Endothelial cell of umbilical vein (primary cell): ENCODE measurements at regions not wholly inside any gene's neighbourhood (a gene's known extent, or its start where the extent isn't known, plus 50 kb on each side); places are given as distances from the start of the nearest gene placed in this dataset.

Source experiments
- BruUV-seq: library from RNA; stranded (reverse); fragments of 400-500 nt; replicated peaks from 2 replicates; lab custom pipeline; 2021; lab: Mats Ljungman, UMichigan
- CTCF ChIA-PET: fragments of 300-600, 350-600 bp; sonication (Branson Sonifier 250); formaldehyde crosslinking; loops from one replicate; lab custom pipeline; 2021; ENCODE audit warnings: antibody characterized with exemption, inconsistent platforms; lab: Charles Lee
- POLR2A ChIA-PET: fragments of 300-600, 350-600 bp; sonication (Branson Sonifier 250); formaldehyde crosslinking; loops from one replicate; lab custom pipeline; 2021; ENCODE audit warnings: antibody characterized with exemption, inconsistent platforms; lab: Charles Lee
- DNase-seq: peaks from one replicate; pipeline ENCODE4 v3.0.0-alpha.2; 2011; ENCODE audit warnings: low read depth, low spot score
- FAIRE-seq: peaks from 2 replicates; lab custom pipeline; 2011; peaks lifted over from hg19 to GRCh38; lab: Jason Lieb, UNC
- H2AFZ ChIP-seq: 2 replicates; pipeline ENCODE4 v1.6.0; 2012; ENCODE audit warnings: low read depth, low read length, control low read depth, inconsistent platforms
- H3K27ac ChIP-seq: 2 replicates; pipeline ENCODE4 v1.5.1; 2011; ENCODE audit warnings: low read depth, mild to moderate bottlenecking, control low read depth, low read length, moderate library complexity; ENCODE audit not compliant: insufficient read depth
- H3K27me3 ChIP-seq, 2 experiments: 2 replicates each; pipeline versions ENCODE4 v1.6.0 to v1.6.1; 2011; ENCODE audit warnings: low read length in 2 of 2, mixed read lengths in 1 of 2; ENCODE audit not compliant: control insufficient read depth in 2 of 2, insufficient read depth in 2 of 2
- H3K36me3 ChIP-seq, 2 experiments: 2 replicates in 1 of 2; 3 replicates in 1 of 2; pipeline ENCODE4 v1.5.1; 2011; ENCODE audit warnings: low read length in 2 of 2, mild to moderate bottlenecking in 1 of 2, moderate library complexity in 1 of 2; ENCODE audit not compliant: control insufficient read depth in 2 of 2, insufficient read depth in 2 of 2; ENCODE audit errors: extremely low read depth in 1 of 2
- H3K4me1 ChIP-seq: 3 replicates; pipeline ENCODE4 v1.5.1; 2011; ENCODE audit warnings: mild to moderate bottlenecking, low read length; ENCODE audit not compliant: control insufficient read depth, insufficient read depth; ENCODE audit errors: extremely low read depth
- H3K4me2 ChIP-seq: 2 replicates; pipeline ENCODE4 v1.6.1; 2011; ENCODE audit warnings: low read length, control low read depth, mixed read lengths; ENCODE audit not compliant: insufficient read depth
- H3K4me3 ChIP-seq, 3 experiments: fragments of 200-600 bp in 1 of 3; sonication (generic), shearing (Covaris generic) in 1 of 3; replicated peaks in 1 of 3; 2 replicates each; pipeline ENCODE4 v1.5.1; 2011 to 2016; ENCODE audit warnings: control low read depth in 3 of 3, low read length in 3 of 3, mild to moderate bottlenecking in 2 of 3, inconsistent platforms in 1 of 3, low read depth in 1 of 3, moderate library complexity in 1 of 3; ENCODE audit not compliant: insufficient read depth in 1 of 3
- H3K79me2 ChIP-seq: 2 replicates; pipeline ENCODE4 v1.6.0; 2012; ENCODE audit warnings: low read length, inconsistent platforms; ENCODE audit not compliant: control insufficient read depth, insufficient read depth
- H3K9ac ChIP-seq: replicated peaks from 2 replicates; pipeline ENCODE3; 2011; ENCODE audit warnings: low read length, control low read depth; ENCODE audit not compliant: insufficient read depth; ENCODE audit errors: extremely low read depth
- H3K9me1 ChIP-seq: replicated peaks from 3 replicates; pipeline ENCODE4 v1.6.0; 2011; ENCODE audit warnings: mild to moderate bottlenecking, low read length; ENCODE audit not compliant: control insufficient read depth, insufficient read depth; ENCODE audit errors: extremely low read depth
- H3K9me3 ChIP-seq: replicated peaks from 2 replicates; pipeline ENCODE4 v1.5.1; 2012; ENCODE audit warnings: low read length, inconsistent platforms; ENCODE audit not compliant: control insufficient read depth, insufficient read depth
- H4K20me1 ChIP-seq: replicated peaks from 2 replicates; pipeline ENCODE3; 2011; ENCODE audit warnings: mild to moderate bottlenecking, low read length; ENCODE audit not compliant: control insufficient read depth, insufficient read depth; ENCODE audit errors: extremely low read depth
- CTCF ChIP-seq, 2 donors: IDR thresholded peaks; 1 replicate in 1 of 2; 2 replicates in 1 of 2; pipeline ENCODE4 v1.5.1; 2011; ENCODE audit warnings: low read length in 2 of 2, mild to moderate bottlenecking in 2 of 2, moderate library complexity in 2 of 2, control low read depth in 1 of 2, inconsistent platforms in 1 of 2, low read depth in 1 of 2; ENCODE audit not compliant: insufficient read depth in 1 of 2; ENCODE audit errors: extremely low read depth in 1 of 2
- EZH2 ChIP-seq: IDR thresholded peaks from 2 replicates; pipeline ENCODE4 v1.6.1; 2012; ENCODE audit warnings: borderline replicate concordance, low read depth, mild to moderate bottlenecking, moderate library complexity, low read length, inconsistent platforms; ENCODE audit not compliant: severe bottlenecking
- FOS ChIP-seq: IDR thresholded peaks from 2 replicates; pipeline ENCODE4 v1.6.1; 2011; ENCODE audit warnings: mild to moderate bottlenecking, low read length, moderate library complexity, borderline replicate concordance; ENCODE audit not compliant: insufficient read depth
- GATA2 ChIP-seq: IDR thresholded peaks from 2 replicates; pipeline ENCODE4 v1.7.0; 2011; ENCODE audit warnings: low read depth, mild to moderate bottlenecking, moderate library complexity, mixed read lengths, low read length; ENCODE audit not compliant: insufficient read length, insufficient read depth
- JUN ChIP-seq: IDR thresholded peaks from 2 replicates; pipeline ENCODE4 v1.6.1; 2011; ENCODE audit warnings: borderline replicate concordance, low read depth; ENCODE audit not compliant: insufficient read length, insufficient read depth
- MAX ChIP-seq: IDR thresholded peaks from 2 replicates; pipeline ENCODE4 v1.6.1; 2011; ENCODE audit not compliant: insufficient read depth, insufficient read length
- MYC ChIP-seq: IDR thresholded peaks from one replicate; pipeline ENCODE4 v1.6.1; 2011; ENCODE audit warnings: mild to moderate bottlenecking, low read depth, low read length
- POLR2A ChIP-seq: IDR thresholded peaks from 2 replicates; pipeline ENCODE4 v1.6.1; 2012; ENCODE audit warnings: low read depth, mild to moderate bottlenecking, control low read depth, low read length
- POLR2AphosphoS5 ChIP-seq: IDR thresholded peaks from 2 replicates; pipeline ENCODE4 v1.6.1; 2012; ENCODE audit warnings: low read depth, mild to moderate bottlenecking, control low read depth, low read length, moderate library complexity; ENCODE audit not compliant: insufficient read depth
- dilution Hi-C: fragments of 300-500 bp; cut with MboI; formaldehyde crosslinking; loops from one replicate; pipeline ENCODE4 v1.15.0; 2019; ENCODE audit warnings: low sequenced_read_pairs; ENCODE audit not compliant: extremely low pct_ligation_motif_present
- intact Hi-C: fragments of 100-400 bp; cut with micrococcal nuclease; formaldehyde crosslinking; loops from one replicate; pipeline ENCODE4 v1.10.0; 2022

GRCh38 chr16:65828296-65828695 is 538.2 kb upstream of the CDH5 start:
- Histone ChIP-seq H3K79me2 (no peaks in the 10 kb centered on the region), H4K20me1 (no peaks in the 10 kb centered on the region), H3K9me3 (no peaks in the 10 kb centered on the region), H3K4me3 (no peak overlapping the region), H3K4me1 (no peaks in the 10 kb centered on the region), H3K27ac (no peak overlapping the region), H3K27me3 (no peaks in the 10 kb centered on the region), H3K9ac (no peak overlapping the region), H3K4me2 (no peak overlapping the region), H3K36me3 (no peaks in the 10 kb centered on the region), H2AFZ (no peak overlapping the region), H3K9me1 (no peaks in the 10 kb centered on the region)
- dilution Hi-C loops (no loop called here), intact Hi-C loops (no loop called here)
- no TSS peak for BruUV-seq
- POLR2A ChIA-PET, result no interaction called here
- FAIRE-seq (no peak), DNase-seq (no peak)
- TF ChIP-seq MAX, result no peak
- CTCF ChIA-PET, result no interaction called here

- intact Hi-C loops (no loop called here), dilution Hi-C loops (no loop called here)
- Histone ChIP-seq H3K79me2 (no peaks in the 10 kb centered on the region), H3K4me3 (no peak overlapping the region), H4K20me1 (no peaks in the 10 kb centered on the region), H3K27ac (no peak overlapping the region), H3K36me3 (no peaks in the 10 kb centered on the region), H3K9me1 (no peaks in the 10 kb centered on the region), H3K4me1 (no peaks in the 10 kb centered on the region), H3K9me3 (no peaks in the 10 kb centered on the region), H3K27me3 (no peaks in the 10 kb centered on the region), H3K9ac (no peak overlapping the region), H2AFZ (no peak overlapping the region), H3K4me2 (no peak overlapping the region)
- POLR2A ChIA-PET, result no interaction called here
- no peak for DNase-seq
- FAIRE-seq, result no peak
- CTCF ChIA-PET, result no interaction called here
- no peak for TF ChIP-seq POLR2AphosphoS5
- TF ChIP-seq POLR2A, result no peak
- TF ChIP-seq GATA2, result no peak
- no peak for TF ChIP-seq FOS
- no peak for TF ChIP-seq MAX
- no peak for TF ChIP-seq EZH2
- no peak for TF ChIP-seq CTCF (IDR thresholded peaks at IDR 0.05; ENCODE audit: extremely low read depth in 1 of 2, insufficient read depth in 1 of 2, low read depth in 1 of 2, low read length in 2 of 2)
- TF ChIP-seq JUN, result no peak
- no peak for TF ChIP-seq MYC
- BruUV-seq, result no TSS peak
Observed at GRCh38 chr16:65827231-65827630, 539.3 kb upstream of the CDH5 start.
